ENCODE measurements at regions not wholly inside any gene's neighbourhood (a gene's known extent, or its start where the extent isn't known, plus 50 kb on each side); places are given as distances from the start of the nearest gene placed in this dataset.

GRCh38 chr11:109329716-109330115 is 92.3 kb upstream of the C11orf87 start:
- DNase-seq (ENCODE audit: extremely low spot score) = no peak
- no peak for TF ChIP-seq TARDBP (IDR thresholded peaks at IDR 0.05)
- TF ChIP-seq FOXK2 (IDR thresholded peaks at IDR 0.05) = no peak
- TF ChIP-seq PKNOX1 (IDR thresholded peaks at IDR 0.05) = no peak
- no peak for TF ChIP-seq L3MBTL2 (conservative IDR thresholded peaks at IDR 0.05)
- TF ChIP-seq CTBP1 (IDR thresholded peaks at IDR 0.05; ENCODE audit: borderline replicate concordance) = no peak
- no peak for TF ChIP-seq NFRKB (IDR thresholded peaks at IDR 0.05)
- ChIA-PET POLR2A (no interaction called here), CTCF (no interaction called here)

GRCh38 chr11:109338131-109338530 is 83.9 kb upstream of the C11orf87 start:
- DNase-seq (ENCODE audit: extremely low spot score) = no peak
- ChIA-PET POLR2A (no interaction called here), CTCF (no interaction called here)
- no peak for TF ChIP-seq HDGF (IDR thresholded peaks at IDR 0.05; ENCODE audit: borderline replicate concordance)
- no peak for TF ChIP-seq SUZ12 (IDR thresholded peaks at IDR 0.05)
- TF ChIP-seq CTBP1 (IDR thresholded peaks at IDR 0.05; ENCODE audit: borderline replicate concordance) = no peak
- TF ChIP-seq BHLHE40 (IDR thresholded peaks at IDR 0.05; ENCODE audit: borderline replicate concordance) = no peak
- TF ChIP-seq FOXK2 (IDR thresholded peaks at IDR 0.05) = no peak
- no peak for TF ChIP-seq FOXM1 (IDR thresholded peaks at IDR 0.05; ENCODE audit: borderline replicate concordance)
- no peak for TF ChIP-seq ZNF384 (IDR thresholded peaks at IDR 0.05)
- no peak for TF ChIP-seq PKNOX1 (IDR thresholded peaks at IDR 0.05)
- TF ChIP-seq TARDBP (IDR thresholded peaks at IDR 0.05) = no peak
- no peak for TF ChIP-seq L3MBTL2 (conservative IDR thresholded peaks at IDR 0.05)
- no peak for TF ChIP-seq NFRKB (IDR thresholded peaks at IDR 0.05)
- no peak for TF ChIP-seq FOXA1 (IDR thresholded peaks at IDR 0.05)
- TF ChIP-seq LEF1 (IDR thresholded peaks at IDR 0.05; ENCODE audit: borderline replicate concordance) = no peak
- no peak for TF ChIP-seq SP1 (IDR thresholded peaks at IDR 0.05)
- TF ChIP-seq ARNT (IDR thresholded peaks at IDR 0.05) = no peak
- TF ChIP-seq ELF4 (IDR thresholded peaks at IDR 0.05) = no peak

GRCh38 chr11:109342261-109342660 is 79.7 kb upstream of the C11orf87 start:
- ChIA-PET POLR2A (no interaction called here), CTCF (no interaction called here)
- no peak for DNase-seq (ENCODE audit: extremely low spot score)
- TF ChIP-seq PKNOX1 (IDR thresholded peaks at IDR 0.05) = no peak
- TF ChIP-seq LEF1 (IDR thresholded peaks at IDR 0.05; ENCODE audit: borderline replicate concordance) = no peak
- no peak for TF ChIP-seq BHLHE40 (IDR thresholded peaks at IDR 0.05; ENCODE audit: borderline replicate concordance)
- no peak for TF ChIP-seq SUZ12 (IDR thresholded peaks at IDR 0.05)
- TF ChIP-seq ARNT (IDR thresholded peaks at IDR 0.05) = no peak
- TF ChIP-seq ZNF384 (IDR thresholded peaks at IDR 0.05) = no peak
- TF ChIP-seq FOXM1 (IDR thresholded peaks at IDR 0.05; ENCODE audit: borderline replicate concordance) = no peak
- no peak for TF ChIP-seq TARDBP (IDR thresholded peaks at IDR 0.05)
- TF ChIP-seq NFRKB (IDR thresholded peaks at IDR 0.05) = no peak
- TF ChIP-seq SP1 (IDR thresholded peaks at IDR 0.05) = no peak
- TF ChIP-seq ELF4 (IDR thresholded peaks at IDR 0.05) = no peak
- no peak for TF ChIP-seq CTBP1 (IDR thresholded peaks at IDR 0.05; ENCODE audit: borderline replicate concordance)
- TF ChIP-seq FOXA1 (IDR thresholded peaks at IDR 0.05) = no peak
- no peak for TF ChIP-seq HDGF (IDR thresholded peaks at IDR 0.05; ENCODE audit: borderline replicate concordance)

GRCh38 chr11:109343242-109343641 is 78.7 kb upstream of the C11orf87 start:
- POLR2A ChIA-PET = no interaction called here

GRCh38 chr11:109347304-109347703 is 74.7 kb upstream of the C11orf87 start:
- ChIA-PET CTCF (no interaction called here), POLR2A (no interaction called here)
- TF ChIP-seq FOXK2 (IDR thresholded peaks at IDR 0.05) (no peak), SUZ12 (IDR thresholded peaks at IDR 0.05) (no peak), ARNT (IDR thresholded peaks at IDR 0.05) (no peak), ELF4 (IDR thresholded peaks at IDR 0.05) (no peak), FOXM1 (IDR thresholded peaks at IDR 0.05; ENCODE audit: borderline replicate concordance) (no peak), CTBP1 (IDR thresholded peaks at IDR 0.05; ENCODE audit: borderline replicate concordance) (no peak), SP1 (IDR thresholded peaks at IDR 0.05) (no peak), PKNOX1 (IDR thresholded peaks at IDR 0.05) (no peak), TARDBP (IDR thresholded peaks at IDR 0.05) (no peak), LEF1 (IDR thresholded peaks at IDR 0.05; ENCODE audit: borderline replicate concordance) (no peak), FOXA1 (IDR thresholded peaks at IDR 0.05) (no peak), ZNF384 (IDR thresholded peaks at IDR 0.05) (no peak), HDGF (IDR thresholded peaks at IDR 0.05; ENCODE audit: borderline replicate concordance) (no peak), BHLHE40 (IDR thresholded peaks at IDR 0.05; ENCODE audit: borderline replicate concordance) (no peak), NFRKB (IDR thresholded peaks at IDR 0.05) (no peak)
- DNase-seq (ENCODE audit: extremely low spot score) = no peak

More at GRCh38 chr11:109343242-109343641, 78.7 kb upstream of the C11orf87 start:
- TF ChIP-seq LEF1 (IDR thresholded peaks at IDR 0.05; ENCODE audit: borderline replicate concordance) = no peak
- no peak for TF ChIP-seq ZNF384 (IDR thresholded peaks at IDR 0.05)
- no peak for TF ChIP-seq ELF4 (IDR thresholded peaks at IDR 0.05)
- no peak for TF ChIP-seq NFRKB (IDR thresholded peaks at IDR 0.05)
- no peak for TF ChIP-seq FOXA1 (IDR thresholded peaks at IDR 0.05)
- no peak for TF ChIP-seq L3MBTL2 (conservative IDR thresholded peaks at IDR 0.05)
- TF ChIP-seq CTBP1 (IDR thresholded peaks at IDR 0.05; ENCODE audit: borderline replicate concordance) = no peak
- no peak for TF ChIP-seq ARNT (IDR thresholded peaks at IDR 0.05)
- TF ChIP-seq FOXM1 (IDR thresholded peaks at IDR 0.05; ENCODE audit: borderline replicate concordance) = no peak
- TF ChIP-seq PKNOX1 (IDR thresholded peaks at IDR 0.05) = no peak
- TF ChIP-seq SP1 (IDR thresholded peaks at IDR 0.05) = no peak
- TF ChIP-seq FOXK2 (IDR thresholded peaks at IDR 0.05) = no peak
- no peak for TF ChIP-seq TARDBP (IDR thresholded peaks at IDR 0.05)
- TF ChIP-seq SUZ12 (IDR thresholded peaks at IDR 0.05) = no peak
- TF ChIP-seq HDGF (IDR thresholded peaks at IDR 0.05; ENCODE audit: borderline replicate concordance) = no peak
- TF ChIP-seq BHLHE40 (IDR thresholded peaks at IDR 0.05; ENCODE audit: borderline replicate concordance) = no peak
- no peak for DNase-seq (ENCODE audit: extremely low spot score)
- CTCF ChIA-PET = no interaction called here
